GM12864 (cell line): ENCODE measurements at regions not wholly inside any gene's neighbourhood (a gene's known extent, or its start where the extent isn't known, plus 50 kb on each side); places are given as distances from the start of the nearest gene placed in this dataset.

Source experiments
- DNase-seq: peaks from one replicate; pipeline ENCODE4 v3.0.0-alpha.2; 2011; ENCODE audit warnings: low read depth
- H3K4me3 ChIP-seq: 2 replicates; pipeline ENCODE4 v1.5.1; 2011; ENCODE audit warnings: mild to moderate bottlenecking, low read depth, low read length, control low read depth
- CTCF ChIP-seq: IDR thresholded peaks from 2 replicates; pipeline ENCODE4 v1.5.1; 2011; ENCODE audit warnings: low read depth, mild to moderate bottlenecking, moderate library complexity, low read length, control low read depth, inconsistent platforms; ENCODE audit errors: missing control alignments

- DNase-seq: no peak
- no peak overlapping the region for H3K4me3 ChIP-seq
- TF ChIP-seq CTCF: no peak
These were observed 1483.5 kb downstream of the MRPL39 start for GRCh38 chr21:24123785-24124184.

DNA sequence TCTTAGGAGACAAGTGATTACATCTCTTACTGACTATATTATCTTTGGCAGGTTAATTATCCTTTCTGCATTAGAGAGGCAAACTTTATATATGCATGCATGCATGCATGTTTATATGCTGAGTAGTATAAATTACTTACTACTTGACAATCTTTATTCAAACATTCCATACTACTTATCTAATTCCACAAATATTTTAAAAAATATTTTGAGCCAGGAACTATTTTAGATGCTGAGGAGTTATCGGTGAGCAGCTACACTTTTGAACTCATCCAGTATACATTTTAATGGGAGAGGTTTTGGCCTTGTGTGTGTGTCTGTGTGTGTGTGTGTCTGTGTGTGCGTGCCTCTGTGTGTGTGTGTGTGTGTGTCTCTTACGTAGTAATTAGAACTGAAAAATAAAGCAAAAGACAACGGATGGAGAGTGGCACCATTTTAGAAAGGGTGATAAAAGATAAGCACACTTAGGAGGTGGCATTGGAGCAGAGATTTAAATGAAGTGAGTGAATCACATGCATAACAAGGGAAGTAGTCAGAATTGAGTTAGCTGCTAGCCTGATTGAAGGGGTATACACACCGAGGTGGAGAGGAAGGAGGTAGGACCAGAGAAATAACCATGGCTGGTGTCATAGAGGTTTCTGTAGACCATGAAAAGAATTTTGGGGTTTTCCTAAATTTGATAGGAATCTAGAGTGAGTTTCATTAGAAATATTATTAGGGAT lies 1488.4 kb downstream of the MRPL39 start:
- DNase-seq: no peak
- no peak overlapping the region for H3K4me3 ChIP-seq
- no peak for TF ChIP-seq CTCF

GRCh38 chr21:24115141-24115540 lies 1492.1 kb downstream of the MRPL39 start:
- H3K4me3 ChIP-seq: no peak overlapping the region
- no peak for DNase-seq
- TF ChIP-seq CTCF: no peak

DNA sequence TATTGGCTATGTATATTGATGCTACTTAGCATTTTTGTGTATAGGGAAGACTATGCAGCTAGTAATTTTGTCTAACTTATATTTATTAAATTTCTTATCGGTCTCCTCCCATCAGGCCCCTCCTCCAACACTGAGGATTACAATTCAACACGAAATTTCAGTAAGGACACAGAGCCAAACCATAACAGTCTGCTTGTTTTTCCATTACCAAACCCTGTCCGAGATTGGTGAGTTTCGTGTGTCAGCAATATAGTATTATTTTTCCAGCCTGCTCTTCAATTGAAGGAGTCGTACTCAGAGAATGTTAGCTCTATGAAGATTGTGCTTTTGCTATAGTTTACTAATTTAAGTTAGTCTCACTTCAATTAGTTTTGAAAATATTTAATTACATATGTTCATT lies 1495.3 kb downstream of the MRPL39 start:
- no peak overlapping the region for H3K4me3 ChIP-seq
- no peak for DNase-seq
- no peak for TF ChIP-seq CTCF

GRCh38 chr21:24110846-24111245 lies 1496.4 kb downstream of the MRPL39 start:
- DNase-seq: no peak
- no peak for TF ChIP-seq CTCF

DNA sequence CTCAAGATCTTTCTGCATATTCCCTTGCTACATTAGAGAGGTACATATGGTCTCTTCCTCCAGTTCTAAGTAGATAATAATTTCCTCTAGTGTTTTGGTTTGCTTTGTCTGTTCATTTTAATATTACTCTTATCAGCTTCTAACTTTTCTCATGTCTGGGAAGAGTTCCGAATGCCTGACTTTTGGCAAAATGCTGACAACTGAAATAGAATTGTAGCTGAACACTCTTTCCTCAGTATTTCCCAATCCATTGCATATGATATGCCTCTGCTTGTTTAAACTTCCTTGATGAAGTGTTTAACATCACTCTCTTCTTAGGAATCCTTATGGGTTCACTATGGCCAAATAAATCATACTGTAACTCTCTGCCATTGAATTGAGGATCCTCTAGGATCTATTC lies 1510.1 kb downstream of the MRPL39 start:
- no peak for TF ChIP-seq CTCF
- no peak for DNase-seq
- H3K4me3 ChIP-seq: no peak overlapping the region

More at GRCh38 chr21:24110846-24111245, 1496.4 kb downstream of the MRPL39 start:
- H3K4me3 ChIP-seq: no peak overlapping the region

DNA sequence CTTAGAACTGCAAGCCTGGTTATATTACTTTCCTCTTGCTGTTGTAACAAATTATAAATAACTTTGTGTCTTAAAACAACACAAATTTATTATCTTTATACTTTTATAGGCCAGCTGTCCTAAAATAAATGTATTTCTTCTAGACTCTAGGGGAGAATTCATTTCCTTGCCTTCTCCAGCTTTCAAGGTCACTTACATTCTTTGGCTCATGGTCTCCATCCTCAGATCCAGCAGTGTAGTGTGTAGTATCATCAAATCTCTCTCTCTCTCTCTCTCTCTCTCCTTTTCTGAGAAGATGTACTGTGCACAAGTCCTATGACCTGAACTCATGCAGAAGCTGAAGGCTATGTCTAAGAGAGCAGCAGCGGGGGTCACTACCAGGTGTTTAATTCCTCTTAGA lies 1510.6 kb downstream of the MRPL39 start:
- no peak overlapping the region for H3K4me3 ChIP-seq
- DNase-seq: no peak
- no peak for TF ChIP-seq CTCF
